GM12875 (cell line): ENCODE measurements at regions not wholly inside any gene's neighbourhood (a gene's known extent, or its start where the extent isn't known, plus 50 kb on each side); places are given as distances from the start of the nearest gene placed in this dataset.

Experiments used
- H3K4me3 ChIP-seq: one replicate; pipeline ENCODE4 v1.5.1; 2011; ENCODE audit warnings: low read depth, low read length, control low read depth
- TF ChIP-seq, protein P1 (sequence below): IDR thresholded peaks from 2 replicates; pipeline ENCODE4 v1.5.1; 2011; ENCODE audit warnings: low read depth, mild to moderate bottlenecking, control low read depth, inconsistent platforms, low read length, moderate library complexity, borderline replicate concordance; ENCODE audit not compliant: insufficient read depth

- H3K4me3 ChIP-seq: no peak overlapping the region
- TF ChIP-seq, protein P1, sequence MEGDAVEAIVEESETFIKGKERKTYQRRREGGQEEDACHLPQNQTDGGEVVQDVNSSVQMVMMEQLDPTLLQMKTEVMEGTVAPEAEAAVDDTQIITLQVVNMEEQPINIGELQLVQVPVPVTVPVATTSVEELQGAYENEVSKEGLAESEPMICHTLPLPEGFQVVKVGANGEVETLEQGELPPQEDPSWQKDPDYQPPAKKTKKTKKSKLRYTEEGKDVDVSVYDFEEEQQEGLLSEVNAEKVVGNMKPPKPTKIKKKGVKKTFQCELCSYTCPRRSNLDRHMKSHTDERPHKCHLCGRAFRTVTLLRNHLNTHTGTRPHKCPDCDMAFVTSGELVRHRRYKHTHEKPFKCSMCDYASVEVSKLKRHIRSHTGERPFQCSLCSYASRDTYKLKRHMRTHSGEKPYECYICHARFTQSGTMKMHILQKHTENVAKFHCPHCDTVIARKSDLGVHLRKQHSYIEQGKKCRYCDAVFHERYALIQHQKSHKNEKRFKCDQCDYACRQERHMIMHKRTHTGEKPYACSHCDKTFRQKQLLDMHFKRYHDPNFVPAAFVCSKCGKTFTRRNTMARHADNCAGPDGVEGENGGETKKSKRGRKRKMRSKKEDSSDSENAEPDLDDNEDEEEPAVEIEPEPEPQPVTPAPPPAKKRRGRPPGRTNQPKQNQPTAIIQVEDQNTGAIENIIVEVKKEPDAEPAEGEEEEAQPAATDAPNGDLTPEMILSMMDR: no peak
Measured at GRCh38 chr3:46091741-46092701, 64.7 kb upstream of the XCR1 start.

DNA sequence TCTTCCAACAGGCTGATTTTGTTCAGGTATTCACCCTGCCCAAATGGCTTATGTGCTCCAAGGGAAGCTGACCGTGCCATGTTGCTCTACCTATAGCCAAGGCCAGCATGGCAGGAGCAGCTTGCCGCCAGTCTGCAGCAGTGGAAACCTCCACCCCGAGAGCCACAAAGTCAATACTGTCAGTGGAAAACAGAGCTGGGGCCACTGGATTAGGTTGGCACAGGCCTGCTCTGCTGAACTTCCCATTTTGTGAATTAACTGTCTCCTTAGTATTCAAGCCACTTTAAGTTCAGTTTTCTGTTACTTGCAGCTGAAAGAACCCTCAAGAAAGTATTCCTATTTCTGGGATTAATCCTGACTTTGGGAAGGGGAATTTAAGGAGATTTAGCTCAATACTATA, 63.8 kb upstream of the XCR1 start:
- H3K4me3 ChIP-seq: no peak overlapping the region
- TF ChIP-seq, protein P1: no peak

DNA sequence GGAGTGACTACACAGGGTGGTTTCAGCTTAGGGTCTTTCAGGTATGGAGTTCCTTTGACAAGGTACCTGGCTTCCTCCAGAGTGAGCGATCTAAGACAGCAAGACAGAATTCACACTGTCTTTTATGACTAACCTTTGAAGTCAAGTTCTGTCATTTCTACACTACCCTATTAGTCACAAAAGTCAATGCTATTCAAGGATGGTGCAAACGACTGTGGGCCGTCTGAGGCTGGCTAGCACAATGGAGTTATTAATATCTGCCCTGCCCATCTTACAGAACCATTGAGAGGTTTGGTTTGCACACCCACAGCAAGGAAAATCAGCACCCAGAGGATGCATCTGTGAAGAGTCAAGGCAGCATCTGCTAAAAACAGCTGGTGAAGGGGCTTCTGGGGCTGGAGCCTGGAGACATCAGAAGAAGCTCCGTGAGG, 62.9 kb upstream of the XCR1 start:
- H3K4me3 ChIP-seq: no peak overlapping the region
- TF ChIP-seq, protein P1: no peak

GRCh38 chr3:46089237-46090011, 62.1 kb upstream of the XCR1 start:
- H3K4me3 ChIP-seq: no peak overlapping the region
- TF ChIP-seq, protein P1: no peak

- TF ChIP-seq, protein P1: peak; percentile 35; the same call in 1 of the 2 replicates
Measured at GRCh38 chr3:46087871-46088270, 60.6 kb upstream of the XCR1 start.

DNA sequence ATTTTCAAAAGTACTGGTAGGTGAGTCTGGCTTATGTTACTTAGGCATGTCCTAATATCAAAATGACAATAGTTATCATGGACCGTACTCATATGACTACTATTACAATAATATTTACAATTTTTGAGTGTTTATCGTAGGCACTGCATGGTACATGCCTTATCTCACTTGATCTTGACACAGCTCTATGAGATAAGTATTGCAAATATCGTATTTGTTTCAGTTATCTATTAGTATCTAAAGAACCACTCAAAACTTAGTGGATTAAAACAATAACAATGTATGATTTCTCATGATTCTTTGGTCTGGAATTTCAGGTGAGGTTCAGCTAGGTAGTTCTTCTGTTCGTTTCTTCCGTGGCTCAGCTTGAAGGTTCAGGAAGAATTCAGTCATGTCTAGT, 59.7 kb upstream of the XCR1 start:
- TF ChIP-seq, protein P1: no peak

More at GRCh38 chr3:46087871-46088270, 60.6 kb upstream of the XCR1 start:
- H3K4me3 ChIP-seq: no peak overlapping the region

GRCh38 chr3:46086083-46086437, 58.8 kb upstream of the XCR1 start:
- no peak overlapping the region for H3K4me3 ChIP-seq
- TF ChIP-seq, protein P1: no peak

More for the DNA sequence above, 59.7 kb upstream of the XCR1 start:
- H3K4me3 ChIP-seq: no peak overlapping the region
